HG03432 (cell line): ENCODE measurements at regions not wholly inside any gene's neighbourhood (a gene's known extent, or its start where the extent isn't known, plus 50 kb on each side); places are given as distances from the start of the nearest gene placed in this dataset.
"Not testable (repeated sequence)": the region's sequence is repeated elsewhere in the genome, so short reads cannot be mapped to it uniquely, and the experiment has no call there.

Source experiments
- ATAC-seq: cut with Tn5 transposase; IDR thresholded peaks from one replicate; pipeline ENCODE4 v1.9.1; 2021; ENCODE audit warnings: mild to moderate bottlenecking, moderate library complexity; ENCODE audit not compliant: unreplicated experiment

DNA sequence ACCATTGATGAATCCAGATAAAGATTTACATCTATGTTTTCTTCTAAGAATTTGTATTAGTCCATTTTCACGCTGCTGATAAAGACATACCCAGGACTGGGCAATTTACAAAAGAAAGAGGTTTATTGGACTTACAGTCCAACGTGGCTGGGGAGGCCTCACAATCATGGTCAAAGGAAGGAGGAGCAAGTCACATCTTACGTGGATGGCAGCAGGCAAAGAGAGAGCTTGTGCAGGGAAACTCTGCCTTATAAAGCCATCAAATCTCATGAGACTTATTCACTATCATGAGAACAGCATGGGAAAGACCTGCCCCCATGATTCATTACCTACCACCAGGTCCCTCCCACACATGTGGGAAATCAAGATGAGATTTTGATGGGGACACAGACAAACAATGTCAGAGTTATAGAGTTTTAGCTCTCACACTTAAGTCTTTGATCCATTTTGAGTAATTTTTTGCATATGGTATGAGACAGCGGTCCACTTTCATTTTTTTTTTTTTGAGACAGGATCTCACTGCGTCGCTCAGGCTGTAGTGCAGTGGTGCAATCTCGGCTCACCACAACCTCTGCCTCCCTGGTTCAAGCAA, 53.5 kb upstream of the JADE2 start:
- ATAC-seq = not testable (repeated sequence)

DNA sequence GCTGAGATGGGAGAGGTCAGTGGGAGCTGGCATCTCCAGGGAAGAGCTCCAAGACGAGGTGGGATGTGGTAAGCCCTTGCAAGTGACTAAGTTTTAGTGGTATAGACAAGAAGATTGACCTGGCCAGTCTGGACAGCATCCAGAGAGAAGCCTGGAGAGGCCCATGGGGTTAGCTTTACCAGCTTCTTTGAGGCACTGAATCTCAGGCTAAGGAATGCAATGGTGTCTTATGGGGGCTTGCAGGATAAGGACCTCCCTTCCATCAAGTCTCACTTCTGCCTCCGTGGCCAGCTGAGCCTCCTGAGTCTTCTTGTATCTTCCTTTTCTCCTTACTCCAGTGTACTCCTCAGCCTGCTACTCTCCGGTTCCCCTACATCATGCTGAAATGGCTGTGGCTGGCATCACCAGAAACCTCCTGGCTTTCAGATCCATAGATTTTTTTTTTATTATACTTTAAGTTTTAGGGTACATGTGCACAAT, 56.5 kb upstream of the JADE2 start:
- no peak for ATAC-seq

DNA sequence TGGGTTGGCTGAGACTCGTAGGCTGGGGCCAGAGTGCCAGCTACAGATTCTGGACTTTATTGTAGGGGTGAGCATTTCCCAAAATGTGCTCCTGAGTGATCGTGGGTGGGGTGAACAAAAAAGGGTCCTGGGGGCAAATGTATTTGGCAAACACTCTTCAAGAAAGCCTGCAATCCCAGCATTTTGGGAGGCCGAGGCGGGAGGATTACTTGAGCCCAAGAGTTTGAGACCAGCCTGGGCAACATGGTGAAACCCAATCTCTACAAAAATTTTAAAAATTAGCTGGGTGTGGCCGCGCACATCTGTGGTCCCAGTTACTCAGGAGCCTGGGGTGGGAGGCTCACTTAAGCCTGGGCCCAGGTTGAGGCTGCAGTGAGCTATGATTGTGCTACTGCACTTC, 55.5 kb upstream of the CDKN2AIPNL start:
- ATAC-seq = no peak

DNA sequence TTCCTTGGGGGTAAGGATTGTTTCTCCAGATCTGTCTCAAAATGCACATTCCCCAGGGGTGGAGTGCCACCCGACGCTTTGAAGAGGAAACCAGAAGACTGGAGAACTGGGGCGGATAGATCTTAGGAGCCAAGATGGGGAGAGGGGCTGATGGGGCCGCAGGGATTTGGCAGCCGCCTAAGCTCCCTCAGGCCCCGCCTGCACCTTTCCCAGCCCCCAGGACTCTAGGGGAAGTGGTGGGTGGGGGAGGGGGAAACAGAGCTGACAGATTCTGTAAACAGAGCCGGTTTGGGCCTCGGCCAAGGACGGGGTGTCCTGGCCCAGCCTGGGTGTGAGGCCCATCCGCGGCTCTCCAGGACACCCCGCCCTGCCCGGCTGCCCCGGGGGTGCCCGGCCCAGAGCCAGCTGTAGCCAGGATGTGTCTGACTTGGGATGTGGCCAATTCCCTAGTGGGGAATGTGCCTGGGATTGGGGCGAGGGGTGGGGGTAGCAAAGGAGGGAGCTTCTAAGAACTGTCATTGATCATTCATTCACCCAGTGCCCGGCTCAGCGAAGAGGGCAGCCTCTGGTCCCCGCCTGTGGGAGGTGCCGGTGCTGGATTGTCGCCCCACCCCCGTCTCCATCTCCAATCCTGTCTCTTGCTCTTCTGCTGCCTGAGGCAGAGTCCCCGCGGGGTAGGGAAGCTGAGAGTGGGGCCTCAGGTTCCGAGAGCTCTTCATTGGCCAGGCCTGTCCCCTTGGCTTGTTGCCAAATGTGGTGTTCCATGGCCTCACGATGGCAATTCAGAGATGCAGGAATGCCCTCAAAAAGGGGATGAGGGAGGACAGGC, 54.8 kb upstream of the CDKN2AIPNL start:
- peak; percentile 39 for ATAC-seq

DNA sequence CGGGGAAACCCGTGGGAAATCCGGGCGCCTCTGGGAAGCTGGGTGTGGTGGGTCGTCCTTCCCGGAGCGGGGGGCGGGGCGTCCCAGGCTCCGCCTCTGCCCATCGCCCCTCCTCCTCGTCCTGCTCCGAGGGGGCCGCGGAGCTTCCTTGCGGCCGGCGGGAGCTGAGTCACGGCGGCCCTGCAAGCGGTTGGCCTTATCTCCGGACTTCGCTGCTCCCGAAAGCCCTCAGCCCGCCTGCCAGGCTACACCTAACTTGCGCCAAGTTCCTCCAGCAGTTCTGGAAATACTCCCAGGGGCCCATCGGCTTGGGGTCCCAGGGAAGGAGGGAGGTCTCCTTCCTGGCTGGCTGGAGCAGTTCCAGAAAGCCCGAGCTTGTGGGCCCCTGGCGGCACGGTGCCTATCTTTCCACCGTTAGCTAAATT, 54.1 kb upstream of the CDKN2AIPNL start:
- peak; percentile 87 for ATAC-seq

DNA sequence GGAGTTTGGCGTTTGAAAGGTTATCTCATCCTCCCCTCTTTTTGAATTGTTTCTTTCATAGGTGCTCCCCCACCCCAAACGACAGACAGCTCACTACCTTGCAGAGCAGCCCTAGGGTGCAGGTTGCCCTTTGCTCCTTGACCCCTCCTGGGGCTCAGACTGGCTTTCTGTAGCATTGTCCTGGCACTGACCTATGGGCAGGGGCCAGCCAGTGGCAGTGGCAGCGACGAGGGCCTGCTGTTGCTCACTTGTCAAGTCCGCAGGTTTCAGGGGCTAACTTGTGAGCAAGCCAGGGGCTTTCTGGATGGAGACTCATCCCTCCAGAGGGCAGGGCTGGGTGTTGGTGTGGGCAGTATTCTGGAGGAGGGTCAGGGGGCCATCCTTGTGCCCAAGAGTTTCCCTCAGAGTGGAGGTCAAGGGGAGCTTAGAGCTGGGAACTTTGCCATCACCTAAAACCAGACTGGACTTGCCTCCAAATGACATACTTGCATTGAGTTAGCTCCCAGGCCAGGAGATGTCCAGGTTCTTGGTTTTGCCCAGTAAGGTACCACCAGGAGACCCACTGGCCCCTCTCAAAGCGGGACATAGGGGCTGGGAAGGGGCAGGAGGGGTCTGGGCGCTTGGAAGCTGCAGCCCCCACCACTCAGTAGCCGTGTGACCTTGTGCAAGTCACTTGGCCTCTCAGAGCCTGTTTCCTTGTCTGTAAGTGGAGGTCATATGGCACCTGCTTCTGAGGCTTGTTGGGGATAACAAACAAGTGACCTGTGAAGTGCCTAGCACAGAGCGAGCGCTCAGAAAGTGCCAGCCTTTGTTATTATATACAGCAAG, 53.5 kb upstream of the CDKN2AIPNL start:
- peak; percentile 39 for ATAC-seq

DNA sequence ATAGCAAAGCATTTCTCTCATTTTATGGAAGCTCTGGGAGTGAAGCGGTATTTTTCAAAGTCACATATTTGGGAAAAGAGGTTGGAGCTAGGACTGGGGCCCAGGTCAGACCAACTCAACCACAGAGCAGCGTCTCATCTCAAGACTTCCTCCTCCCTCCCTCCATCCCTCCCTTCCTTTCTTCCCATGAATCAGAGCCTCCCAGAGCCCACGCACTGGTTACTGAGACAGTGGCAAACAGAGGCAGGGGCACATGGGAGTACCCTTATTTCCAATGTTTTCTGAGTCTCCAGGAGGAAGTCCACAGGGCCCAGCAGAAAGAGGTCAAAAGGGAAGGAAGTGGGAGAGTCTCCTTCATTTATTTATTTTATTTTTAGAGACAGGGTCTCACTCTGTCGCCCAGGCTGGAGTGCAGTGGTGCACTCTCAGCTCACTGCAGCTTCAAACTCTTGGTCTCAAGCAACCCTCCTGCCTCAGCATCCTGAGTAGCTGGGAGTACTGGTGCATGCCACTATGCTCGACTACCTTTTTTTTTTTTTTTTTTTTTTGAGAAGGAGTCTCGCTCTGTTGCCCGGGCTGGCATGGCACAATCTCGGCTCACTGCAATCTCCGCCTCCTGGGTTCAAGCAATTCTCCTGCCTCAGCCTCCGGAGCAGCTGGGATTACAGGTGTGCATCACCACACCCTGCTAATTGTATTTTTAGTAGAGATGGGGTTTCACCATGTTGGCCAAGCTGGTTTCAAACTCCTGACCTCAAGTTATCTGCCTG, 52.5 kb upstream of the CDKN2AIPNL start:
- no peak for ATAC-seq

DNA sequence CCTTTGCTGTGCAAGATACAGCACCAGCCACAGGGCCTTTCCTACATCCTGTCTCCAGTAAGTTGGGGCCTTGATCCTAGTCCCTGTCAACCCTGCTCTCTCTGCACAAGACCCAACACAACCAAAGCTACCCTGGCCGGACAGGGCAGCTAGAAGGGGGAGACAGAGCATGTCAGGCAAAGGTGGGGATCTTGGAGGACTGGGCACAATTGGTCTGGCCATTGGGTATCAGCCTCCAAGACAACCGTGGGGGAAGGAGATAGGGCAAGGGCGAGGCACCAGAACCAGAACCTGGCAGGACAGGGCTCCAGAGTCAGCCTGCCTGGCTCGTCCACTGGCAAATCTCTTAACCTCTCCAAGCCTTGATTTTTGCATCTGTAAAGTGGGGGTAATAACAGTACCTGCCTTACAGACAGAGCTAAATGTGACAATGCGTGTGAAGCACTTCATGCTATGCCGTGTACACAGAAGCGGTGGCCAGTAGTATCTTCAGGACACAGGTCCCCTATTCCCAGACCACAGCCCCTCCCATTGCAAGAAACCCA, 51.6 kb upstream of the CDKN2AIPNL start:
- no peak for ATAC-seq

DNA sequence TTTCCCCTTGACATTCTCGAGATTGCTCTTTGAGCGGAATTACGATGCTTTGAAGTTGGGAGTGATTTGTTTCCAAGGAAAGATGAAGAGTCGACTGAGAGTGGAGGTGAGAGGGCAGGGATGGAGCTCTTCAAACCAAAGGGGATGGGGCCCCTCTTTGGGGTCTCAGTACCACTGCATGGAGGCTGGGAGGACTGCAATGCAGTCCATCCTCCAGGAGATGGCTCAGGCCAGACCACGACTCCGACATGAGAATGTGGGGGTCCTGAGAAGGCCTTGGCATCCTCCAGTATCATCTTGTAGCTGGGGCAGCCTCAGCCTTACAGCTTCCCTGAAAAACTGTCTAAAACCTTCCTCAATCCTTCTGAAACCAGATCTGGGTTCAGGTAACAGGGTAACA, 51.1 kb upstream of the CDKN2AIPNL start:
- ATAC-seq = no peak

DNA sequence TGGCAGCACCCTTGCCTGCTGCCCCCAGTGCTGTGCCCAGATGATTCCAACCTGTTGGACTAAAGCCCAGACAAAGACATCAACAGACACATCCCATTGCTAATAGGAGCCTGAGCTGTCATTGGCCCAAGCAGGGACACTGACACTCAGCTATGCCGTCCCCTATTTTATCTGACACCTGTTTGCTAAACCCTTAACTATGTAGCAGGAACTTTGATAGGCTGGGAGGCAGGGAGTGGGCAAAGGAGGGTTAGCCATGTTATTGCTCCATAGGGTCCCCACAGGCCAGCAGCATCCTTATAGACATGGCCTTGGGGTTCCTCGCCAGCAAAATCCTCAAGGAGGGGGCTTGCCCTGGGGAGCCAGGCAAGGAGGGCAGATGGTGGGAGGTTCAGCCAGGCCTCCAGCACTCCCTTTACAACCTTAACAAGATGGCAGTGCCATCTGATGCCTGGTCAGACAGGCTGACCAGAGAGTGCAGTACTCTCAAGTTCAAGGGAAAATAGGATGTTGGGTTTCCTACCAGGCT, 50.4 kb upstream of the CDKN2AIPNL start:
- ATAC-seq = no peak
